SK-N-SH (cell line): ENCODE measurements at regions not wholly inside any gene's neighbourhood (a gene's known extent, or its start where the extent isn't known, plus 50 kb on each side); places are given as distances from the start of the nearest gene placed in this dataset.

Source experiments
- CTCF ChIA-PET: fragments of 300-600, 350-600 bp; formaldehyde crosslinking; extraction: SDS; loops from one replicate; lab custom pipeline; 2021; lab: Yijun Ruan, JAX
- POLR2A ChIA-PET: fragments of 350-600 bp; sonication (Branson Sonifier 250); formaldehyde crosslinking; extraction: SDS; loops from one replicate; lab custom pipeline; 2020; ENCODE audit warnings: antibody characterized with exemption, inconsistent platforms; lab: Yijun Ruan, JAX
- DNase-seq: peaks from one replicate; pipeline ENCODE4 v3.0.0; 2012
- H2AFZ ChIP-seq: fragments of 200-600 bp; sonication (generic); 2 replicates; pipeline ENCODE4 v1.8.1; 2016; ENCODE audit warnings: antibody characterized with exemption, mild to moderate bottlenecking, low read depth
- H3F3A ChIP-seq: fragments of 200-600 bp; sonication (generic); replicated peaks from 2 replicates; pipeline ENCODE3; 2016; ENCODE audit warnings: antibody characterized with exemption, mild to moderate bottlenecking; ENCODE audit not compliant: insufficient read depth
- H3K27ac ChIP-seq, 2 experiments: fragments of 200-500 bp in 1 of 2; fragments of 200-600 bp in 1 of 2; sonication (Bioruptor generic) in 1 of 2; sonication (generic), shearing (Covaris generic) in 1 of 2; 2 replicates each; pipeline versions ENCODE4 v1.5.1 to v1.6.1; 2014 to 2016; ENCODE audit warnings: low read depth in 2 of 2, inconsistent platforms in 1 of 2, low read length in 1 of 2, mild to moderate bottlenecking in 1 of 2, mixed read lengths in 1 of 2
- H3K27me3 ChIP-seq: fragments of 200-600 bp; sonication (generic), shearing (Covaris generic); 2 replicates; pipeline ENCODE4 v1.6.1; 2016; ENCODE audit warnings: mixed run types; ENCODE audit not compliant: insufficient read depth
- H3K36me3 ChIP-seq, 2 experiments: fragments of 200-500 bp in 1 of 2; fragments of 200-600 bp in 1 of 2; sonication (Bioruptor generic) in 1 of 2; sonication (generic) in 1 of 2; replicated peaks in 1 of 2; 2 replicates each; pipeline versions ENCODE3 to v1.5.1; 2014 to 2016; ENCODE audit warnings: low read length in 1 of 2, mild to moderate bottlenecking in 1 of 2; ENCODE audit not compliant: insufficient read depth in 2 of 2, control insufficient read depth in 1 of 2
- H3K4me1 ChIP-seq, 2 experiments: fragments of 200-500 bp in 1 of 2; fragments of 200-600 bp in 1 of 2; sonication (Bioruptor generic) in 1 of 2; sonication (generic), shearing (Covaris generic) in 1 of 2; 2 replicates each; pipeline versions ENCODE4 v1.5.1 to v1.6.1; 2014 to 2016; ENCODE audit warnings: low read depth in 1 of 2, low read length in 1 of 2, mixed run types in 1 of 2; ENCODE audit not compliant: insufficient read depth in 2 of 2, control insufficient read depth in 1 of 2
- H3K4me2 ChIP-seq: fragments of 200-600 bp; sonication (generic), shearing (Covaris generic); 2 replicates; pipeline ENCODE4 v1.6.1; 2017; ENCODE audit warnings: mixed run types
- H3K4me3 ChIP-seq, 2 experiments: fragments of 200-500 bp in 1 of 2; fragments of 200-600 bp in 1 of 2; sonication (Bioruptor generic) in 1 of 2; sonication (generic), shearing (Covaris generic) in 1 of 2; 2 replicates each; pipeline versions ENCODE4 v1.5.1 to v1.8.1; 2014 to 2016; ENCODE audit warnings: low read depth in 2 of 2, inconsistent platforms in 1 of 2, low read length in 1 of 2, mild to moderate bottlenecking in 1 of 2, mixed read lengths in 1 of 2, moderate library complexity in 1 of 2
- H3K79me2 ChIP-seq: fragments of 200-600 bp; sonication (generic); 2 replicates; pipeline ENCODE4 v1.8.1; 2017; ENCODE audit warnings: mild to moderate bottlenecking; ENCODE audit not compliant: insufficient read depth
- H3K9ac ChIP-seq: fragments of 200-600 bp; sonication (generic); 2 replicates; pipeline ENCODE4 v1.6.1; 2017; ENCODE audit warnings: mixed run types
- H3K9me2 ChIP-seq: fragments of 200-600 bp; sonication (generic); 2 replicates; pipeline ENCODE4 v1.6.1; 2017; ENCODE audit warnings: mixed run types
- H3K9me3 ChIP-seq: fragments of 200-600 bp; sonication (generic); 2 replicates; pipeline ENCODE4 v1.6.1; 2017; ENCODE audit warnings: mixed run types, mild to moderate bottlenecking, moderate library complexity
- H4K20me1 ChIP-seq: fragments of 200-600 bp; sonication (generic); 2 replicates; pipeline ENCODE4 v1.6.1; 2017; ENCODE audit warnings: mild to moderate bottlenecking, mixed run types; ENCODE audit not compliant: insufficient read depth
- CHD2 ChIP-seq: fragments of 150-350 bp; IDR thresholded peaks from 2 replicates; pipeline ENCODE4 v1.6.1; 2018; ENCODE audit warnings: low read length; ENCODE audit not compliant: partially characterized antibody
- CTCF ChIP-seq: fragments of 200-600 bp; sonication (generic); IDR thresholded peaks from 2 replicates; pipeline ENCODE4 v1.6.1; 2017; ENCODE audit warnings: antibody characterized with exemption, mild to moderate bottlenecking, moderate library complexity
- ELF1 ChIP-seq: IDR thresholded peaks from 2 replicates; pipeline ENCODE4 v1.4.0; 2012
- EZH2phosphoT487 ChIP-seq: fragments of 200-600 bp; sonication (generic); IDR thresholded peaks from 2 replicates; pipeline ENCODE4 v1.6.1; 2017; ENCODE audit warnings: low read depth, mixed run types, mild to moderate bottlenecking, antibody characterized with exemption, moderate library complexity, borderline replicate concordance
- GATA2 ChIP-seq: sonication (generic); formaldehyde crosslinking; IDR thresholded peaks from 2 replicates; pipeline ENCODE4 v1.5.0; 2020; ENCODE audit warnings: mild to moderate bottlenecking, missing genetic modification reagents
- IRF3 ChIP-seq: fragments of 150-350 bp; IDR thresholded peaks from 2 replicates; pipeline ENCODE4 v1.6.1; 2016; ENCODE audit warnings: mild to moderate bottlenecking, low read depth, low read length
- MEF2A ChIP-seq: IDR thresholded peaks from 2 replicates; pipeline ENCODE4 v1.4.0; 2012; ENCODE audit warnings: low read depth, borderline replicate concordance
- MXI1 ChIP-seq: IDR thresholded peaks from 2 replicates; pipeline ENCODE4 v1.6.1; 2012; ENCODE audit warnings: mild to moderate bottlenecking, low read depth, low read length, improper control_type of control experiment
- NFIC ChIP-seq: IDR thresholded peaks from 2 replicates; pipeline ENCODE4 v1.4.0; 2012; ENCODE audit warnings: borderline replicate concordance
- NRF1 ChIP-seq: IDR thresholded peaks from 2 replicates; pipeline ENCODE4 v1.6.1; 2012; ENCODE audit warnings: low read depth, mild to moderate bottlenecking, low read length
- PBX3 ChIP-seq: IDR thresholded peaks from 2 replicates; pipeline ENCODE4; 2012
- RAD21 ChIP-seq: IDR thresholded peaks from 2 replicates; pipeline ENCODE4 v1.6.1; 2012; ENCODE audit warnings: mild to moderate bottlenecking, low read length
- RCOR1 ChIP-seq: fragments of 150-350 bp; IDR thresholded peaks from 2 replicates; pipeline ENCODE4 v1.6.1; 2017; ENCODE audit warnings: antibody characterized with exemption, low read length
- REST ChIP-seq: IDR thresholded peaks from 2 replicates; pipeline ENCODE4 v1.6.1; 2012; ENCODE audit warnings: mild to moderate bottlenecking, low read depth, low read length, moderate library complexity
- RFX5 ChIP-seq: IDR thresholded peaks from 2 replicates; pipeline ENCODE4 v1.6.1; 2012; ENCODE audit warnings: mild to moderate bottlenecking, improper control_type of control experiment, low read length
- SIN3A ChIP-seq: IDR thresholded peaks from 2 replicates; pipeline ENCODE4 v1.6.1; 2012; ENCODE audit warnings: low read depth, mild to moderate bottlenecking, low read length, moderate library complexity, borderline replicate concordance
- SMC3 ChIP-seq: IDR thresholded peaks from 2 replicates; pipeline ENCODE4 v1.6.1; 2012; ENCODE audit warnings: low read depth, low read length, improper control_type of control experiment
- TAF1 ChIP-seq: IDR thresholded peaks from 2 replicates; pipeline ENCODE4 v1.6.1; 2012; ENCODE audit warnings: low read depth, mild to moderate bottlenecking, low read length, moderate library complexity, borderline replicate concordance
- TCF12 ChIP-seq: IDR thresholded peaks from 2 replicates; pipeline ENCODE4 v1.4.0; 2012
- USF2 ChIP-seq: fragments of 150-350 bp; IDR thresholded peaks from 2 replicates; pipeline ENCODE4 v1.6.1; 2017; ENCODE audit warnings: antibody characterized with exemption, low read length, low read depth, borderline replicate concordance
- WGBS: methylation state at CpG from one replicate; pipeline ENCODE4 v1.1.6; 2017; ENCODE audit warnings: low lambda C conversion rate; 5-methylcytosine and 5-hydroxymethylcytosine counted together

- no peaks in the 10 kb centered on the region for H3K27me3 ChIP-seq
- H3K4me1 ChIP-seq, result no peaks in the 10 kb centered on the region
- H2AFZ ChIP-seq, result no peak overlapping the region
- CTCF ChIA-PET, result interaction anchor here (1.3 kb wide), 1 partner anchor 8 kb away, joined by 7 read pairs; no protein-coding TSS in a partner anchor
- H3K79me2 ChIP-seq, result no peaks in the 10 kb centered on the region
- no peaks in the 10 kb centered on the region for H3K9me3 ChIP-seq
- DNase-seq, result no peak
- POLR2A ChIA-PET, result no interaction called here
- no peaks in the 10 kb centered on the region for H3K9me2 ChIP-seq
- no peak overlapping the region for H3K4me2 ChIP-seq
- H3K36me3 ChIP-seq, result no peaks in the 10 kb centered on the region
- H3K4me3 ChIP-seq, result no peak overlapping the region
- 91% methylated on average over 3 of the region's 3 CpGs for WGBS
- H3K27ac ChIP-seq, result no peak overlapping the region
- no peaks in the 10 kb centered on the region for H4K20me1 ChIP-seq
- H3F3A ChIP-seq, result no peaks in the 10 kb centered on the region
- H3K9ac ChIP-seq, result no peak overlapping the region
- TF ChIP-seq RFX5 (no peak), NFIC (no peak), NRF1 (no peak), RCOR1 (no peak), REST (no peak), USF2 (no peak), MEF2A (no peak), GATA2 (no peak), IRF3 (no peak), MXI1 (no peak), CHD2 (no peak), PBX3 (no peak), RAD21 (no peak), EZH2phosphoT487 (no peak), CTCF (no peak), ELF1 (no peak), TAF1 (no peak), SIN3A (no peak), SMC3 (no peak), TCF12 (no peak)
- TF ChIP-seq, all 33 proteins: peak for 0
Observed at GRCh38 chr10:8454357-8454756, 399.9 kb downstream of the GATA3 start.
